ENCODE measurements at regions not wholly inside any gene's neighbourhood (a gene's known extent, or its start where the extent isn't known, plus 50 kb on each side); places are given as distances from the start of the nearest gene placed in this dataset.

GRCh38 chr6:40338306-40338705 is 248.9 kb downstream of the LRFN2 start:
- Histone ChIP-seq H3K23ac (ENCODE audit: low read depth, low read length) (no peak overlapping the region), H3K4me1 (ENCODE audit: control insufficient read depth, insufficient read depth, low read length) (no peaks in the 10 kb centered on the region), H4K5ac (ENCODE audit: low read depth, low read length) (no peak overlapping the region), H2BK15ac (ENCODE audit: low read depth, low read length) (no peak overlapping the region), H4K8ac (ENCODE audit: low read depth in 2 of 2, low read length in 2 of 2) (no peak overlapping the region), H3K4me3 (ENCODE audit: insufficient read depth, low read depth, low read length) (no peak overlapping the region), H3K18ac (ENCODE audit: low read depth, low read length) (no peak overlapping the region), H3K79me1 (ENCODE audit: low read depth in 1 of 2, low read length in 2 of 2) (no peaks in the 10 kb centered on the region), H3K9ac (ENCODE audit: low read depth, low read length) (no peak overlapping the region), H2BK5ac (ENCODE audit: low read depth, low read length, poor library complexity, severe bottlenecking) (no peak overlapping the region), H3K9me3 (ENCODE audit: control insufficient read depth, insufficient read depth, low read length) (no peaks in the 10 kb centered on the region), H3K4ac (ENCODE audit: low read depth, low read length) (no peak overlapping the region), H3K56ac (ENCODE audit: extremely low read depth, insufficient read depth, low read length) (no peak overlapping the region), H2BK20ac (ENCODE audit: low read depth, low read length) (no peak overlapping the region), H2AK9ac (replicated peaks; ENCODE audit: low read depth, low read length, poor library complexity) (no peak overlapping the region), H2BK120ac (ENCODE audit: low read depth, low read length) (no peak overlapping the region), H3K14ac (replicated peaks; ENCODE audit: low read depth, low read length) (no peak overlapping the region), H3K4me2 (ENCODE audit: low read depth, low read length) (no peak overlapping the region), H2AK5ac (ENCODE audit: low read depth, low read length) (no peak overlapping the region), H3K27ac (ENCODE audit: insufficient read depth, low read length) (no peak overlapping the region), H2AFZ (replicated peaks; ENCODE audit: low read length, poor library complexity) (no peak overlapping the region), H3K27me3 (ENCODE audit: control insufficient read depth, insufficient read depth, low read length) (no peaks in the 10 kb centered on the region), H3K36me3 (ENCODE audit: control insufficient read depth, insufficient read depth, low read length) (no peaks in the 10 kb centered on the region), H4K91ac (ENCODE audit: insufficient read depth, low read depth, low read length) (no peak overlapping the region), H3K9me1 (ENCODE audit: insufficient read depth, low read length) (no peaks in the 10 kb centered on the region), H4K20me1 (ENCODE audit: insufficient read depth, low read length) (no peaks in the 10 kb centered on the region)
- in situ Hi-C loops (cut with MboI; ENCODE audit: low sequenced_read_pairs): no loop called here
- ChIA-PET CTCF (no interaction called here), POLR2A (ENCODE audit: unreplicated experiment) (no interaction called here)
- no peak for TF ChIP-seq BHLHE40 (IDR thresholded peaks at IDR 0.05; ENCODE audit: low read depth, low read length)
- TF ChIP-seq CHD1 (IDR thresholded peaks at IDR 0.05; ENCODE audit: low read depth, low read length): no peak
- no peak for TF ChIP-seq FOS (IDR thresholded peaks at IDR 0.05; ENCODE audit: low read depth, low read length)
- no peak for TF ChIP-seq CEBPB (IDR thresholded peaks at IDR 0.05; ENCODE audit: low read depth, low read length)
- TF ChIP-seq USF2 (IDR thresholded peaks at IDR 0.05; ENCODE audit: low read depth, low read length): no peak
- no peak for TF ChIP-seq NFE2L2 (IDR thresholded peaks at IDR 0.05; ENCODE audit: low read depth, low read length)
- no peak for TF ChIP-seq RFX5 (IDR thresholded peaks at IDR 0.05; ENCODE audit: low read depth, low read length)
- no peak for TF ChIP-seq MAFK (IDR thresholded peaks at IDR 0.05; ENCODE audit: low read depth, low read length)
- TF ChIP-seq RAD21 (IDR thresholded peaks at IDR 0.05; ENCODE audit: low read length): no peak
- no peak for TF ChIP-seq MXI1 (IDR thresholded peaks at IDR 0.05; ENCODE audit: borderline replicate concordance, low read depth, low read length)
- TF ChIP-seq CTCF (conservative IDR thresholded peaks at IDR 0.05; ENCODE audit: low read depth, low read length): no peak
- no peak for TF ChIP-seq POLR2A (IDR thresholded peaks at IDR 0.05; ENCODE audit: low read depth, low read length)
- no peak for TF ChIP-seq SMC3 (IDR thresholded peaks at IDR 0.05; ENCODE audit: low read depth, low read length)
- no peak for TF ChIP-seq ELK1 (IDR thresholded peaks at IDR 0.05; ENCODE audit: borderline replicate concordance, low read depth, low read length)
- no peak for TF ChIP-seq RCOR1 (IDR thresholded peaks at IDR 0.05; ENCODE audit: insufficient replicate concordance, low read length)
- no peak for TF ChIP-seq MAZ (IDR thresholded peaks at IDR 0.05; ENCODE audit: borderline replicate concordance, low read depth, low read length)
- intact Hi-C loops (cut with micrococcal nuclease): no loop called here
- WGBS, 2 experiments (ENCODE audit: extremely low coverage in 2 of 2, insufficient read length in 1 of 2): 76% methylated on average over 4 of the region's 7 CpGs; no CpG with 5 or more reads in 1 of the 2 experiments
- BruUV-seq (replicated peaks): no TSS peak
- DNase-seq (no peak), ATAC-seq (ENCODE audit: low read depth) (no peak)
- dilution Hi-C loops (cut with HindIII; ENCODE audit: low sequenced_read_pairs, unreplicated experiment): no loop called here

All from IMR-90 (cell line).